ENCODE measurements at regions not wholly inside any gene's neighbourhood (a gene's known extent, or its start where the extent isn't known, plus 50 kb on each side); places are given as distances from the start of the nearest gene placed in this dataset.

DNA sequence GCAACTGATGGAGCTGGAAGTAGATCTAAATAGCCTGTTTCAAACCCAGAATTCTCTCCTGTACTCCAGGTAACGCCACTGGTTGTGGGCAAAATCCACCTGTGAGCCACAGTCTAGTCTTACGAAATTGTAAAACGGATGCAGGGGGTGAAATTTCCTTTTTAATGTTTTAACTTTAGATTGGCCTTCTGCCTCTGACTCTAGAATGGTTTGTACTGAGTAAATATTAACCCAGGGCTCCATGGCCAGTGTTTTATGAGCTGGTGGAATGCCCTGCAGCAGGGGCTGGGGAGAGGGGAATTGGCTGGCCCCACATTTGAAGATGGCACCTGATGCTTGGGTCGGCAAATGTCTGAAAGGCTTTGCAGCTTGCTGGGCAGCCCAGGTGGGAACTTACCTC is 156.6 kb downstream of the MYCN start (continued):
- TF ChIP-seq, protein P1, sequence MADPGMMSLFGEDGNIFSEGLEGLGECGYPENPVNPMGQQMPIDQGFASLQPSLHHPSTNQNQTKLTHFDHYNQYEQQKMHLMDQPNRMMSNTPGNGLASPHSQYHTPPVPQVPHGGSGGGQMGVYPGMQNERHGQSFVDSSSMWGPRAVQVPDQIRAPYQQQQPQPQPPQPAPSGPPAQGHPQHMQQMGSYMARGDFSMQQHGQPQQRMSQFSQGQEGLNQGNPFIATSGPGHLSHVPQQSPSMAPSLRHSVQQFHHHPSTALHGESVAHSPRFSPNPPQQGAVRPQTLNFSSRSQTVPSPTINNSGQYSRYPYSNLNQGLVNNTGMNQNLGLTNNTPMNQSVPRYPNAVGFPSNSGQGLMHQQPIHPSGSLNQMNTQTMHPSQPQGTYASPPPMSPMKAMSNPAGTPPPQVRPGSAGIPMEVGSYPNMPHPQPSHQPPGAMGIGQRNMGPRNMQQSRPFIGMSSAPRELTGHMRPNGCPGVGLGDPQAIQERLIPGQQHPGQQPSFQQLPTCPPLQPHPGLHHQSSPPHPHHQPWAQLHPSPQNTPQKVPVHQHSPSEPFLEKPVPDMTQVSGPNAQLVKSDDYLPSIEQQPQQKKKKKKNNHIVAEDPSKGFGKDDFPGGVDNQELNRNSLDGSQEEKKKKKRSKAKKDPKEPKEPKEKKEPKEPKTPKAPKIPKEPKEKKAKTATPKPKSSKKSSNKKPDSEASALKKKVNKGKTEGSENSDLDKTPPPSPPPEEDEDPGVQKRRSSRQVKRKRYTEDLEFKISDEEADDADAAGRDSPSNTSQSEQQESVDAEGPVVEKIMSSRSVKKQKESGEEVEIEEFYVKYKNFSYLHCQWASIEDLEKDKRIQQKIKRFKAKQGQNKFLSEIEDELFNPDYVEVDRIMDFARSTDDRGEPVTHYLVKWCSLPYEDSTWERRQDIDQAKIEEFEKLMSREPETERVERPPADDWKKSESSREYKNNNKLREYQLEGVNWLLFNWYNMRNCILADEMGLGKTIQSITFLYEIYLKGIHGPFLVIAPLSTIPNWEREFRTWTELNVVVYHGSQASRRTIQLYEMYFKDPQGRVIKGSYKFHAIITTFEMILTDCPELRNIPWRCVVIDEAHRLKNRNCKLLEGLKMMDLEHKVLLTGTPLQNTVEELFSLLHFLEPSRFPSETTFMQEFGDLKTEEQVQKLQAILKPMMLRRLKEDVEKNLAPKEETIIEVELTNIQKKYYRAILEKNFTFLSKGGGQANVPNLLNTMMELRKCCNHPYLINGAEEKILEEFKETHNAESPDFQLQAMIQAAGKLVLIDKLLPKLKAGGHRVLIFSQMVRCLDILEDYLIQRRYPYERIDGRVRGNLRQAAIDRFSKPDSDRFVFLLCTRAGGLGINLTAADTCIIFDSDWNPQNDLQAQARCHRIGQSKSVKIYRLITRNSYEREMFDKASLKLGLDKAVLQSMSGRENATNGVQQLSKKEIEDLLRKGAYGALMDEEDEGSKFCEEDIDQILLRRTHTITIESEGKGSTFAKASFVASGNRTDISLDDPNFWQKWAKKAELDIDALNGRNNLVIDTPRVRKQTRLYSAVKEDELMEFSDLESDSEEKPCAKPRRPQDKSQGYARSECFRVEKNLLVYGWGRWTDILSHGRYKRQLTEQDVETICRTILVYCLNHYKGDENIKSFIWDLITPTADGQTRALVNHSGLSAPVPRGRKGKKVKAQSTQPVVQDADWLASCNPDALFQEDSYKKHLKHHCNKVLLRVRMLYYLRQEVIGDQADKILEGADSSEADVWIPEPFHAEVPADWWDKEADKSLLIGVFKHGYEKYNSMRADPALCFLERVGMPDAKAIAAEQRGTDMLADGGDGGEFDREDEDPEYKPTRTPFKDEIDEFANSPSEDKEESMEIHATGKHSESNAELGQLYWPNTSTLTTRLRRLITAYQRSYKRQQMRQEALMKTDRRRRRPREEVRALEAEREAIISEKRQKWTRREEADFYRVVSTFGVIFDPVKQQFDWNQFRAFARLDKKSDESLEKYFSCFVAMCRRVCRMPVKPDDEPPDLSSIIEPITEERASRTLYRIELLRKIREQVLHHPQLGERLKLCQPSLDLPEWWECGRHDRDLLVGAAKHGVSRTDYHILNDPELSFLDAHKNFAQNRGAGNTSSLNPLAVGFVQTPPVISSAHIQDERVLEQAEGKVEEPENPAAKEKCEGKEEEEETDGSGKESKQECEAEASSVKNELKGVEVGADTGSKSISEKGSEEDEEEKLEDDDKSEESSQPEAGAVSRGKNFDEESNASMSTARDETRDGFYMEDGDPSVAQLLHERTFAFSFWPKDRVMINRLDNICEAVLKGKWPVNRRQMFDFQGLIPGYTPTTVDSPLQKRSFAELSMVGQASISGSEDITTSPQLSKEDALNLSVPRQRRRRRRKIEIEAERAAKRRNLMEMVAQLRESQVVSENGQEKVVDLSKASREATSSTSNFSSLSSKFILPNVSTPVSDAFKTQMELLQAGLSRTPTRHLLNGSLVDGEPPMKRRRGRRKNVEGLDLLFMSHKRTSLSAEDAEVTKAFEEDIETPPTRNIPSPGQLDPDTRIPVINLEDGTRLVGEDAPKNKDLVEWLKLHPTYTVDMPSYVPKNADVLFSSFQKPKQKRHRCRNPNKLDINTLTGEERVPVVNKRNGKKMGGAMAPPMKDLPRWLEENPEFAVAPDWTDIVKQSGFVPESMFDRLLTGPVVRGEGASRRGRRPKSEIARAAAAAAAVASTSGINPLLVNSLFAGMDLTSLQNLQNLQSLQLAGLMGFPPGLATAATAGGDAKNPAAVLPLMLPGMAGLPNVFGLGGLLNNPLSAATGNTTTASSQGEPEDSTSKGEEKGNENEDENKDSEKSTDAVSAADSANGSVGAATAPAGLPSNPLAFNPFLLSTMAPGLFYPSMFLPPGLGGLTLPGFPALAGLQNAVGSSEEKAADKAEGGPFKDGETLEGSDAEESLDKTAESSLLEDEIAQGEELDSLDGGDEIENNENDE (IDR thresholded peaks at IDR 0.05; ENCODE audit: insufficient replicate concordance, low read length), result no peak

All from H1 (cell line).